ENCODE measurements at regions not wholly inside any gene's neighbourhood (a gene's known extent, or its start where the extent isn't known, plus 50 kb on each side); places are given as distances from the start of the nearest gene placed in this dataset.

DNA sequence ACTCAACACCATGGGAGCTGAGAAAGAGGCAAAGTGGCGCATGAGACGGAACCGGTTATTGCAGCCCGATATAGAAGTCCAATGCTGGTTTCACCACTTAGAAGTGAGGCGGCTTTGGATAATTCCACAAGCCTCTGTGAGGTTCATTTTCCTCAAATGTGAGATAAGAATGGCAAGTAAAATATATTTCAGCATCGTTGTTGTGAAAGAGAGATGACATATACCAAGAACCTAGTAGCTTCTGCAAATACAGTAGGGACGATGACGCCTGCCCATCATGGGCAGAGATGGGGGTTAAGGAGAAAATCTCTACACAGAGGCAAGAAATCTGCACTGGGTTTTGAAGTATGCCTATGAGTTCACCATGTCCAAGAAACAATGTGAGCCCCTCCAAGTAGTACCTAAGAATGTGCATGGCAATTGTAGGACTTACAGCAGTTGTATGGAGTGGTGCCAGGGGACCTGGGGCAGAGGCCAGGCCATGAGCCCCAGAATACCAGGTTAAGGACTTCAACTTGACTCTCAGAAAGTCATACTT lies 352.0 kb downstream of the RNF144A start:
- no peaks in the 10 kb centered on the region for H3K27me3 ChIP-seq (ENCODE audit: low read depth, low read length)
- no peak overlapping the region for H3K27ac ChIP-seq (ENCODE audit: low read length)
- no peak overlapping the region for H3K4me3 ChIP-seq (ENCODE audit: low read depth in 1 of 2, low read length in 2 of 2)
- no peaks in the 10 kb centered on the region for H3K4me1 ChIP-seq (ENCODE audit: control insufficient read depth in 1 of 2, insufficient read depth in 2 of 2, low read length in 2 of 2)
- no peaks in the 10 kb centered on the region for H3K9me3 ChIP-seq (ENCODE audit: control insufficient read depth in 1 of 2, low read length in 2 of 2)
- no peaks in the 10 kb centered on the region for H3K36me3 ChIP-seq (ENCODE audit: control insufficient read depth in 1 of 2, insufficient read depth in 2 of 2, low read length in 2 of 2)

DNA sequence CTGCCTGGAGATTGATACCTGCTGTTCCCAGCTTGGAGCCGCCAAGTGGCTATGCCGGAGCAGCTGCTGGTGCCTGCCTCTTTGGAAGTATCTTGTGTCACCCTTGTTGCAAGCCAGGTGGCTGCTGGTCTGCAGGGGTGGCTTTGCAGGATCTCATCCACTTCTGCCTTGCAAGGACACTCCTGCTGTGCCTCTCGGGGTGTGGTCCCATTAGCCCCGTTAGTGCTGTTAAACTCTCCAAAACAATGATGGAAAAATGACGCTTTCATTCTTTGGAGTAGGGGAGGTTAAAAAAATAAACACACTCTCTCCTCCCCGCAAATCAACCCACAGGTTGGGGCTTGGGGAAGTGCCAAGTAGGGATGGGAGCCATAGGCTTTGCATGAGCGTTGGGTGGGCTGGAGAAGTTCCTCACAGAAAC lies 352.8 kb downstream of the RNF144A start:
- Histone ChIP-seq H3K36me3 (ENCODE audit: control insufficient read depth in 1 of 2, insufficient read depth in 2 of 2, low read length in 2 of 2) (no peaks in the 10 kb centered on the region), H3K27me3 (ENCODE audit: low read depth, low read length) (no peaks in the 10 kb centered on the region), H3K4me1 (ENCODE audit: control insufficient read depth in 1 of 2, insufficient read depth in 2 of 2, low read length in 2 of 2) (no peaks in the 10 kb centered on the region), H3K4me3 (ENCODE audit: low read depth in 1 of 2, low read length in 2 of 2) (no peak overlapping the region), H3K9me3 (ENCODE audit: control insufficient read depth in 1 of 2, low read length in 2 of 2) (no peaks in the 10 kb centered on the region), H3K27ac (ENCODE audit: low read length) (no peak overlapping the region)

DNA sequence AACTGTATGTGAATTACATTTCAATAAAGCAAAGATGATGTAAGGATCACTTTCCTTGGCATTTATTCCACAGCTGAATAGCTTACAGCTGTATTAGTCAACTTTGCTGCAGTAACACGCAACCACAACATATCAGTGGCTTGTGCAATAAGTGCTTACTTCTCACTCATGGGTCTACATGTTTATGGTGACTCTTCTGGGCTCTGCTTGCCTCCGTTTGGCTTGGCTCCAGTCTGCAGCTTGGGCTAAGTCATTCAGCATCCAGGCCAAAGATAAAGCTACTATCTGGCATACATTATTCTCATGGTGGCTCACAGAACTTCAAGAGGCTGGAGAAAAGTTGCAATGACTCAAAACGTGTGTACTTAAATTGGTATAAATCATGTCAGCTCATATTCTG lies 355.0 kb downstream of the RNF144A start:
- Histone ChIP-seq H3K4me3 (ENCODE audit: low read depth in 1 of 2, low read length in 2 of 2) (no peak overlapping the region), H3K9me3 (ENCODE audit: control insufficient read depth in 1 of 2, low read length in 2 of 2) (no peaks in the 10 kb centered on the region), H3K27ac (ENCODE audit: low read length) (no peak overlapping the region), H3K4me1 (ENCODE audit: control insufficient read depth in 1 of 2, insufficient read depth in 2 of 2, low read length in 2 of 2) (no peaks in the 10 kb centered on the region), H3K27me3 (ENCODE audit: low read depth, low read length) (no peaks in the 10 kb centered on the region), H3K36me3 (ENCODE audit: control insufficient read depth in 1 of 2, insufficient read depth in 2 of 2, low read length in 2 of 2) (no peaks in the 10 kb centered on the region)

DNA sequence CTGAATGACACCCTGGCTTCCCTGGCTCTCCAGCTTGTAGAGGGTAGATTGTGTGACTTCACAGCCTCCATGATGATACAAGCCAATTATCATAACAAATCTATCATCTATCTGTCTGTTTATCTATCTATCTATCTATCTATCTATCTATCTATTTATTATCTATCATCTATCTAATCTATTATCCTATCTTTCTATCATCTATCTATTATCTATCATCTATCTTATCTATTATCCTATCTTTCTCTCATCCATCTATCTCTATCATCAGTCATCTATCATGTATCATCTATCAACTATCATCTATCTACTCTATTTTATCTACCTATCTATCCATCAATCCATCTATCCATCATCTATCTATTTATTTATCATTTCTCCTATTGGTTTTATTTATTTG lies 361.8 kb downstream of the RNF144A start:
- Histone ChIP-seq H3K9me3 (ENCODE audit: control insufficient read depth in 1 of 2, low read length in 2 of 2) (no peaks in the 10 kb centered on the region), H3K27me3 (ENCODE audit: low read depth, low read length) (no peaks in the 10 kb centered on the region), H3K4me1 (ENCODE audit: control insufficient read depth in 1 of 2, insufficient read depth in 2 of 2, low read length in 2 of 2) (no peaks in the 10 kb centered on the region), H3K36me3 (ENCODE audit: control insufficient read depth in 1 of 2, insufficient read depth in 2 of 2, low read length in 2 of 2) (no peaks in the 10 kb centered on the region), H3K4me3 (ENCODE audit: low read depth in 1 of 2, low read length in 2 of 2) (no peak overlapping the region), H3K27ac (ENCODE audit: low read length) (no peak overlapping the region)

DNA sequence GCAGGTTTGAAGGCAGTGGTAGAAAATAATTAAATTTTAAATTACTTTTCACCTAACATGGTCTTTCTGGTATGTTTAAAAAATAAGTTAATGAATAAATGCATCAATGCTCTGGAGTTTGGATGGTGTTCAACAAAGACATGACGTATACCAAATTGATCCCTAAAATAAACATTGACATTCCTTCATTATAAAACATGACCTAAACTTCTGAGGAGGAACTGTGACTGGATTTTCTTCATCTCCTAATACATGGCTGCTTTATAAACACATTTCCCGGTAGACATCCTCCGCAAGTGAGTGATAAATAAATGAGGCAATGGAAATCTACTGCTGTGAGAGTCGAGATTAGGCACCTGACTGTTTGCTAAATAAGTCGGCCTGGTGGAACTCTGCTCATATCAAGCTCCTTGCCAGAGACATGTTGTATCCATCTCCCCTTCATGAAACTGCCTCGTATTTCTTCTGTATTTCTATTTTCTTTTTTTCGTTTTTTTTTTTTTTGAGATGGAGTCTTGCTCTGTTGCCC lies 362.3 kb downstream of the RNF144A start:
- no peaks in the 10 kb centered on the region for H3K4me1 ChIP-seq (ENCODE audit: control insufficient read depth in 1 of 2, insufficient read depth in 2 of 2, low read length in 2 of 2)
- H3K4me3 ChIP-seq (ENCODE audit: low read depth in 1 of 2, low read length in 2 of 2) = no peak overlapping the region
- no peaks in the 10 kb centered on the region for H3K27me3 ChIP-seq (ENCODE audit: low read depth, low read length)
- H3K9me3 ChIP-seq (ENCODE audit: control insufficient read depth in 1 of 2, low read length in 2 of 2) = no peaks in the 10 kb centered on the region
- no peaks in the 10 kb centered on the region for H3K36me3 ChIP-seq (ENCODE audit: control insufficient read depth in 1 of 2, insufficient read depth in 2 of 2, low read length in 2 of 2)
- no peak overlapping the region for H3K27ac ChIP-seq (ENCODE audit: low read length)

DNA sequence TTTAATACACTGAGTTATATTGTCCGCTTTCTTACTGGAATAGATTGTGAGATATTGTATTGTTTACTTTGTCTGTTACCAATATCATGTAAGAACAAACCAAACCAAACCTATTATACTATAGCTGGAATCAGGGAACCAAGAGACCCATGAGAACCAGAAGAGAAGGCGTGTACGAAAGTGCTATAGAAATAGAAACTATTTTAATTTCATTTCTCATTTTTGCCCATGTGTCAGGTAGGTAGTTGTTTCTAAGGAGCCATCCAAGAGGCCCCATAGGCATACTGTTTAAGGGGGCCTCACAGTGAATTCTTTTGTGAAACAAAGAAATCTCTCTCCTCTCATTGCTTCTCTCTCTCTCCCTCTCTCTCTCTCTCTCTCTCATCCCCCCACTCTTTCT lies 363.6 kb downstream of the RNF144A start:
- Histone ChIP-seq H3K36me3 (ENCODE audit: control insufficient read depth in 1 of 2, insufficient read depth in 2 of 2, low read length in 2 of 2) (no peaks in the 10 kb centered on the region), H3K4me1 (ENCODE audit: control insufficient read depth in 1 of 2, insufficient read depth in 2 of 2, low read length in 2 of 2) (no peaks in the 10 kb centered on the region), H3K9me3 (ENCODE audit: control insufficient read depth in 1 of 2, low read length in 2 of 2) (no peaks in the 10 kb centered on the region), H3K4me3 (ENCODE audit: low read depth in 1 of 2, low read length in 2 of 2) (no peak overlapping the region), H3K27me3 (ENCODE audit: low read depth, low read length) (no peaks in the 10 kb centered on the region), H3K27ac (ENCODE audit: low read length) (no peak overlapping the region)

DNA sequence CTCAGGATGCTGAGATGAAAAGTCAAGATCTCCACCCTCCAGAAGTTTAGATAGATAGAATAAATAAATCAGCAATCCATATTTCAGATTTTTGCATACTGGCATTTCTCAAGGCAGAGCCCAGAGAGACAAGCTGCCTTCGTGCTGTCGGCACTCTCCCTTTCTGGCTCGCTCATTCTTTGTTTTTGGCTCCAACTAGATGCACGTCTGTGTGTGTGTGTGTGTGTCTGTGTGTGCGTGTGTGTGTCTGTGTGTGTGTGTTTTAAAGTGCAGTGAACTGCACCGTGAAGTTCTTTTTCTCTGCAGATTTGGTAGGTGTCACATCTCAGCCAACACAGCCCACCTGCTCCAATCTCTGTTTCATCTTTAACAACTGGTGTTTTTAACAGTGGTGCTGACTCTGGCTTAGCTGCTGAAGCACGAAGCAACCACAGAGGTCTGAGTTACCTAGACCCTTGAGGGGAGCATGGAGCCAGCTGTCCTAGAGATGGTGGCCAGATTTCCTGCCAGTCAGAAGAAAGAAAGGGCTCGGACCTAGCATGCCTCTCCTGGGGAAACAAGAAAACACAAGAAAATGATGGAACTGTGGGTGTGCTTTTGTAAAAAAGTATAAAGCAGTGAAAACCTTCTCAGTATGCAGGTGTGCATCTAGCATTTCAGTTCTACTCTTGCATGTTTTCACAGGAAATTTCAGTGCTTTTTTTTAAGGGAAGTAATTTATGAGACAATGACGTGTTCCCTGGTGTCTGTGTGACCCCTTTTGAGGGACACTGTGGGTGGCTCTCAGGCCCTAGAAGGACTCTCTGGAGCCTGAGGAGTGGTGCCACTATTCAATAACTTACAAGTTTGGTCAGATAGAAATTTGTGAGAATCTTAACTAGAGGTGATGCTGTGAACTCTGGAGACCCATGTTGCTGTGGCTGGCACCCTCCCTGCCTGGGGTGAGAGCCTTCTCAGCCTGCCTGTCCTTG lies 364.3 kb downstream of the RNF144A start:
- H3K4me1 ChIP-seq (ENCODE audit: control insufficient read depth in 1 of 2, insufficient read depth in 2 of 2, low read length in 2 of 2) = no peaks in the 10 kb centered on the region
- no peaks in the 10 kb centered on the region for H3K36me3 ChIP-seq (ENCODE audit: control insufficient read depth in 1 of 2, insufficient read depth in 2 of 2, low read length in 2 of 2)

DNA sequence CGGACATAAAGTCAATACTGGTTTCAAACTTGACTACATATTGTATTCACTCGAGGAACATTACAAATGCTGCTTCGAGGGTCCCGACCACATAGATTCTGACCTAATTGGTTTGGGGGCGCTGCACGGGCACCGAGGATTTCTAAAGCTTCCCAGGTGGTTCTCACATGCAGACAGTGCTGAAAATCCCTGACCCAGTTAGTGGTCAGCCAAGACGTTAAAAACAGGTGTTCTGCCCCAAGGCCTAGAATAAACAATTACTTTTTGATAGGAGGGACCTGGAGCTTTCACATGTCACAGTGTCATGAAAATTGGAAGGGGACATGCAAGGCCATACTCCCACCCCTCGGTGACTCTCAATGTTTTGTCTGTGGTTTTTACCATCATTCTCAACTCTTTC lies 368.9 kb downstream of the RNF144A start:
- H3K27ac ChIP-seq (ENCODE audit: low read length) = no peak overlapping the region

More for the DNA sequence above, 364.3 kb downstream of the RNF144A start:
- no peaks in the 10 kb centered on the region for H3K27me3 ChIP-seq (ENCODE audit: low read depth, low read length)
- no peaks in the 10 kb centered on the region for H3K9me3 ChIP-seq (ENCODE audit: control insufficient read depth in 1 of 2, low read length in 2 of 2)
- H3K4me3 ChIP-seq (ENCODE audit: low read depth in 1 of 2, low read length in 2 of 2) = no peak overlapping the region
- no peak overlapping the region for H3K27ac ChIP-seq (ENCODE audit: low read length)

DNA sequence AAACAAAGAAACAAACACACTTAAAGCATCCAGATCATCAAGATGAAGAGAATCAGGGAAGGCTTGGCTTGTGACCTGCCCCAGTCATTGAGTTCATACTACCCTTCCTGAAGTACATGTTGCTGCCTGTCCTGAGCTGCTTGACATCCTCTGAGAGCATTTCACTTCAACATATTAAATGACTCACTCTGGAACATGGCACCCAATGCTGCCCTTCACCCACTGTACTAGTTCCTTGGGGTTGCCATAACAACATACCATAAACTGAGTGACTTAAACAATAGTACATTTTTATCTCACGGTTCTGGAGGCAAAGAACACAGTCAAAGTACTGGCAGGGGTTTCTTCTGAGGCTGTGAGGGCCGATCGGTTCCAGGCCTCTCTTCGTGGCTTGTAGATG lies 371.3 kb downstream of the RNF144A start:
- Histone ChIP-seq H3K36me3 (ENCODE audit: control insufficient read depth in 1 of 2, insufficient read depth in 2 of 2, low read length in 2 of 2) (no peaks in the 10 kb centered on the region), H3K9me3 (ENCODE audit: control insufficient read depth in 1 of 2, low read length in 2 of 2) (no peaks in the 10 kb centered on the region), H3K4me3 (ENCODE audit: low read depth in 1 of 2, low read length in 2 of 2) (no peak overlapping the region), H3K27me3 (ENCODE audit: low read depth, low read length) (no peaks in the 10 kb centered on the region), H3K27ac (ENCODE audit: low read length) (no peak overlapping the region), H3K4me1 (ENCODE audit: control insufficient read depth in 1 of 2, insufficient read depth in 2 of 2, low read length in 2 of 2) (no peaks in the 10 kb centered on the region)

More for the DNA sequence above, 368.9 kb downstream of the RNF144A start:
- Histone ChIP-seq H3K9me3 (ENCODE audit: control insufficient read depth in 1 of 2, low read length in 2 of 2) (no peaks in the 10 kb centered on the region), H3K4me3 (ENCODE audit: low read depth in 1 of 2, low read length in 2 of 2) (no peak overlapping the region), H3K4me1 (ENCODE audit: control insufficient read depth in 1 of 2, insufficient read depth in 2 of 2, low read length in 2 of 2) (no peaks in the 10 kb centered on the region), H3K36me3 (ENCODE audit: control insufficient read depth in 1 of 2, insufficient read depth in 2 of 2, low read length in 2 of 2) (no peaks in the 10 kb centered on the region), H3K27me3 (ENCODE audit: low read depth, low read length) (no peaks in the 10 kb centered on the region)

DNA sequence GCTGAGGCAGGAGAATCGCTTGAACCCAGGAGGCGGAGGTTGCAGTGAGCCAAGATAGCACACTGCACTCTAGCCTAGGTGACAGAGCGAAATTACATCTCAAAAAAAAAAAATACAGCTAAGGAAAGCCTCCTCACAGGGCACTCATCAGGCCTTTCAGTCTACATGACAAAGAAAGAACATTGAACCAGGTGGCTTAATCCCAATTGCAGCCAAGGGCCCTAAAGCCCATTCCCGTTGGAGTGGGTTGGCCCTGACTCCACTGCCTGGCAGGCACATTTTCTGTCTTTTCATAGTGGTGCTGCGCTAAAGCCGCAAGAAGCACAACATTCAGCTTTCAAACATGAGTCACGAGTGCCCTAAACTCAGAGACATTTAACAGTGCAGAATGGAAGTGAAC lies 372.5 kb downstream of the RNF144A start:
- no peak overlapping the region for H3K27ac ChIP-seq (ENCODE audit: low read length)
- no peak overlapping the region for H3K4me3 ChIP-seq (ENCODE audit: low read depth in 1 of 2, low read length in 2 of 2)
- no peaks in the 10 kb centered on the region for H3K36me3 ChIP-seq (ENCODE audit: control insufficient read depth in 1 of 2, insufficient read depth in 2 of 2, low read length in 2 of 2)
- H3K9me3 ChIP-seq (ENCODE audit: control insufficient read depth in 1 of 2, low read length in 2 of 2) = no peaks in the 10 kb centered on the region
- H3K27me3 ChIP-seq (ENCODE audit: low read depth, low read length) = no peaks in the 10 kb centered on the region
- no peaks in the 10 kb centered on the region for H3K4me1 ChIP-seq (ENCODE audit: control insufficient read depth in 1 of 2, insufficient read depth in 2 of 2, low read length in 2 of 2)

DNA sequence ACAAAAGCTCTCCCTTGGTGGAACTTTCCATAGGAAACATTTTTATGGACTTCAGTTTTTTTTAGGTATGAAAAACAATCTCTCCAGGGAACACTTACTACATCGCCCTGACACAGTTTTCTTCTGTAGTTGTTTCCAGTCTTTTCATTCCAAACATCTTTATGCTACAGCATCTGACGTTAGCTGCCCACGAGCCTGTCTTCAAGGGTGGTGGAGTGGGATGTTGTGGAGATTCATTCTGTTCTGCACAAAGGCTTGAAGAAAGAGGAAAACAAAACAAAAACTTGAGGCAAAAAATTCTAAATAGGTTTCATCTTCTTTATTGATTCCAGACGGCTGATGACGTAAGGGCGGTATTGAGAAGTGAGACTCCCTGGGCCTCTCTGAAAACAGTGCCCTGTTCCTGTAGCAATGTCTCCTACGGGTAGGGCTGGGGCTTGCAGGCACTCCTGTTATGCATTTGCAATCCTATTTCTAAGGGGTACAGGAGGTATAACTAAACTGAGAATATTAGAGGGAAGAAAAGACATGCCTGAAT lies 375.0 kb downstream of the RNF144A start:
- H3K4me3 ChIP-seq (ENCODE audit: low read depth in 1 of 2, low read length in 2 of 2) = no peak overlapping the region
- H3K36me3 ChIP-seq (ENCODE audit: control insufficient read depth in 1 of 2, insufficient read depth in 2 of 2, low read length in 2 of 2) = no peaks in the 10 kb centered on the region
- no peak overlapping the region for H3K27ac ChIP-seq (ENCODE audit: low read length)
- H3K27me3 ChIP-seq (ENCODE audit: low read depth, low read length) = no peaks in the 10 kb centered on the region
- no peaks in the 10 kb centered on the region for H3K4me1 ChIP-seq (ENCODE audit: control insufficient read depth in 1 of 2, insufficient read depth in 2 of 2, low read length in 2 of 2)
- no peaks in the 10 kb centered on the region for H3K9me3 ChIP-seq (ENCODE audit: control insufficient read depth in 1 of 2, low read length in 2 of 2)

All from muscle layer of duodenum (tissue), 2 donors.